ENCODE measurements at regions not wholly inside any gene's neighbourhood (a gene's known extent, or its start where the extent isn't known, plus 50 kb on each side); places are given as distances from the start of the nearest gene placed in this dataset.

GRCh38 chr6:105810105-105810921 is 275.8 kb upstream of the PRDM1 start:
- 55% methylated on average over 4 of the region's 4 CpGs for WGBS
- no peaks in the 10 kb centered on the region for H3K36me3 ChIP-seq (ENCODE audit: insufficient read depth, low read length)
- no peaks in the 10 kb centered on the region for H3K27me3 ChIP-seq (ENCODE audit: insufficient read depth, low read length)
- no peak overlapping the region for H3K9ac ChIP-seq (ENCODE audit: low read depth, low read length)
- no peaks in the 10 kb centered on the region for H3K9me3 ChIP-seq (ENCODE audit: insufficient read depth, low read depth, low read length)
- H3K27ac ChIP-seq (ENCODE audit: low read depth, low read length): no peak overlapping the region
- H3K4me1 ChIP-seq (ENCODE audit: insufficient read depth, low read length): peaks cover 16% of the 10 kb centered on the region
- H3K4me3 ChIP-seq (ENCODE audit: low read length): no peak overlapping the region

- Histone ChIP-seq H3K9ac (ENCODE audit: low read depth, low read length) (no peak overlapping the region), H3K27me3 (ENCODE audit: insufficient read depth, low read length) (no peaks in the 10 kb centered on the region), H3K9me3 (ENCODE audit: insufficient read depth, low read depth, low read length) (no peaks in the 10 kb centered on the region), H3K27ac (ENCODE audit: low read depth, low read length) (no peak overlapping the region), H3K4me3 (ENCODE audit: low read length) (no peak overlapping the region), H3K4me1 (ENCODE audit: insufficient read depth, low read length) (peaks cover 16% of the 10 kb centered on the region), H3K36me3 (ENCODE audit: insufficient read depth, low read length) (no peaks in the 10 kb centered on the region)
- 92% methylated on average over 2 of the region's 2 CpGs for WGBS
Observed at GRCh38 chr6:105808571-105808970, 277.6 kb upstream of the PRDM1 start.

GRCh38 chr6:105807905-105808304 is 278.2 kb upstream of the PRDM1 start:
- H3K9ac ChIP-seq (ENCODE audit: low read depth, low read length): no peak overlapping the region
- H3K36me3 ChIP-seq (ENCODE audit: insufficient read depth, low read length): no peaks in the 10 kb centered on the region
- H3K9me3 ChIP-seq (ENCODE audit: insufficient read depth, low read depth, low read length): no peaks in the 10 kb centered on the region
- no peaks in the 10 kb centered on the region for H3K27me3 ChIP-seq (ENCODE audit: insufficient read depth, low read length)
- peaks cover 16% of the 10 kb centered on the region for H3K4me1 ChIP-seq (ENCODE audit: insufficient read depth, low read length)
- no peak overlapping the region for H3K27ac ChIP-seq (ENCODE audit: low read depth, low read length)
- 97% methylated on average over 3 of the region's 4 CpGs for WGBS
- no peak overlapping the region for H3K4me3 ChIP-seq (ENCODE audit: low read length)

GRCh38 chr6:105806486-105806920 is 279.6 kb upstream of the PRDM1 start:
- no peaks in the 10 kb centered on the region for H3K36me3 ChIP-seq (ENCODE audit: insufficient read depth, low read length)
- WGBS: 94% methylated on average over 3 of the region's 3 CpGs

GRCh38 chr6:105805501-105806023 is 280.6 kb upstream of the PRDM1 start:
- Histone ChIP-seq H3K4me3 (ENCODE audit: low read length) (no peak overlapping the region), H3K27ac (ENCODE audit: low read depth, low read length) (no peak overlapping the region), H3K9ac (ENCODE audit: low read depth, low read length) (no peak overlapping the region), H3K36me3 (ENCODE audit: insufficient read depth, low read length) (no peaks in the 10 kb centered on the region), H3K9me3 (ENCODE audit: insufficient read depth, low read depth, low read length) (no peaks in the 10 kb centered on the region), H3K4me1 (ENCODE audit: insufficient read depth, low read length) (peaks cover 11% of the 10 kb centered on the region), H3K27me3 (ENCODE audit: insufficient read depth, low read length) (no peaks in the 10 kb centered on the region)
- WGBS: 86% methylated on average over 2 of the region's 2 CpGs

More at GRCh38 chr6:105806486-105806920, 279.6 kb upstream of the PRDM1 start:
- Histone ChIP-seq H3K27ac (ENCODE audit: low read depth, low read length) (no peak overlapping the region), H3K9ac (ENCODE audit: low read depth, low read length) (no peak overlapping the region), H3K4me3 (ENCODE audit: low read length) (no peak overlapping the region), H3K9me3 (ENCODE audit: insufficient read depth, low read depth, low read length) (no peaks in the 10 kb centered on the region), H3K27me3 (ENCODE audit: insufficient read depth, low read length) (no peaks in the 10 kb centered on the region), H3K4me1 (ENCODE audit: insufficient read depth, low read length) (peaks cover 16% of the 10 kb centered on the region)

GRCh38 chr6:105804424-105804823 is 281.7 kb upstream of the PRDM1 start:
- Histone ChIP-seq H3K4me3 (ENCODE audit: low read length) (no peak overlapping the region), H3K27ac (ENCODE audit: low read depth, low read length) (no peak overlapping the region), H3K27me3 (ENCODE audit: insufficient read depth, low read length) (no peaks in the 10 kb centered on the region), H3K4me1 (ENCODE audit: insufficient read depth, low read length) (no peaks in the 10 kb centered on the region), H3K9me3 (ENCODE audit: insufficient read depth, low read depth, low read length) (no peaks in the 10 kb centered on the region), H3K36me3 (ENCODE audit: insufficient read depth, low read length) (no peaks in the 10 kb centered on the region), H3K9ac (ENCODE audit: low read depth, low read length) (no peak overlapping the region)
- 77% methylated on average over 3 of the region's 3 CpGs for WGBS

GRCh38 chr6:105804000-105804399 is 282.1 kb upstream of the PRDM1 start:
- Histone ChIP-seq H3K27ac (ENCODE audit: low read depth, low read length) (no peak overlapping the region), H3K9ac (ENCODE audit: low read depth, low read length) (no peak overlapping the region), H3K36me3 (ENCODE audit: insufficient read depth, low read length) (no peaks in the 10 kb centered on the region), H3K9me3 (ENCODE audit: insufficient read depth, low read depth, low read length) (no peaks in the 10 kb centered on the region), H3K4me1 (ENCODE audit: insufficient read depth, low read length) (no peaks in the 10 kb centered on the region), H3K27me3 (ENCODE audit: insufficient read depth, low read length) (no peaks in the 10 kb centered on the region), H3K4me3 (ENCODE audit: low read length) (no peak overlapping the region)
- WGBS: 71% methylated on average over 1 of the region's 1 CpG

- no peak overlapping the region for H3K27ac ChIP-seq (ENCODE audit: low read depth, low read length)
- H3K4me1 ChIP-seq (ENCODE audit: insufficient read depth, low read length): no peaks in the 10 kb centered on the region
- H3K27me3 ChIP-seq (ENCODE audit: insufficient read depth, low read length): no peaks in the 10 kb centered on the region
- H3K36me3 ChIP-seq (ENCODE audit: insufficient read depth, low read length): no peaks in the 10 kb centered on the region
- H3K9ac ChIP-seq (ENCODE audit: low read depth, low read length): no peak overlapping the region
- H3K4me3 ChIP-seq (ENCODE audit: low read length): no peak overlapping the region
- 86% methylated on average over 2 of the region's 2 CpGs for WGBS
- H3K9me3 ChIP-seq (ENCODE audit: insufficient read depth, low read depth, low read length): no peaks in the 10 kb centered on the region
Observed at GRCh38 chr6:105803442-105803841, 282.7 kb upstream of the PRDM1 start.

- H3K36me3 ChIP-seq (ENCODE audit: insufficient read depth, low read length): no peaks in the 10 kb centered on the region
- no peak overlapping the region for H3K27ac ChIP-seq (ENCODE audit: low read depth, low read length)
- 98% methylated on average over 3 of the region's 3 CpGs for WGBS
- H3K4me1 ChIP-seq (ENCODE audit: insufficient read depth, low read length): no peaks in the 10 kb centered on the region
- no peaks in the 10 kb centered on the region for H3K27me3 ChIP-seq (ENCODE audit: insufficient read depth, low read length)
- no peak overlapping the region for H3K9ac ChIP-seq (ENCODE audit: low read depth, low read length)
- H3K4me3 ChIP-seq (ENCODE audit: low read length): no peak overlapping the region
- H3K9me3 ChIP-seq (ENCODE audit: insufficient read depth, low read depth, low read length): no peaks in the 10 kb centered on the region
Observed at GRCh38 chr6:105802703-105803102, 283.4 kb upstream of the PRDM1 start.

GRCh38 chr6:105800871-105801270 is 285.3 kb upstream of the PRDM1 start:
- no peak overlapping the region for H3K9ac ChIP-seq (ENCODE audit: low read depth, low read length)
- no peak overlapping the region for H3K27ac ChIP-seq (ENCODE audit: low read depth, low read length)
- no peaks in the 10 kb centered on the region for H3K4me1 ChIP-seq (ENCODE audit: insufficient read depth, low read length)
- 80% methylated on average over 2 of the region's 2 CpGs for WGBS
- H3K36me3 ChIP-seq (ENCODE audit: insufficient read depth, low read length): no peaks in the 10 kb centered on the region
- no peaks in the 10 kb centered on the region for H3K9me3 ChIP-seq (ENCODE audit: insufficient read depth, low read depth, low read length)
- H3K27me3 ChIP-seq (ENCODE audit: insufficient read depth, low read length): no peaks in the 10 kb centered on the region
- no peak overlapping the region for H3K4me3 ChIP-seq (ENCODE audit: low read length)

- Histone ChIP-seq H3K9me3 (ENCODE audit: insufficient read depth, low read depth, low read length) (no peaks in the 10 kb centered on the region), H3K9ac (ENCODE audit: low read depth, low read length) (no peak overlapping the region), H3K27me3 (ENCODE audit: insufficient read depth, low read length) (no peaks in the 10 kb centered on the region), H3K4me3 (ENCODE audit: low read length) (no peak overlapping the region), H3K36me3 (ENCODE audit: insufficient read depth, low read length) (no peaks in the 10 kb centered on the region), H3K27ac (ENCODE audit: low read depth, low read length) (no peak overlapping the region), H3K4me1 (ENCODE audit: insufficient read depth, low read length) (no peaks in the 10 kb centered on the region)
- 100% methylated on average over 1 of the region's 2 CpGs for WGBS
Observed at GRCh38 chr6:105800398-105800797, 285.7 kb upstream of the PRDM1 start.

All from HUES64 (cell line).